ENCODE measurements at regions not wholly inside any gene's neighbourhood (a gene's known extent, or its start where the extent isn't known, plus 50 kb on each side); places are given as distances from the start of the nearest gene placed in this dataset.
A peak's percentile ranks its signal among the peaks of the same experiment; 100 is the strongest.
"Not testable (repeated sequence)": the region's sequence is repeated elsewhere in the genome, so short reads cannot be mapped to it uniquely, and the experiment has no call there.

- POLR2A ChIA-PET (ENCODE audit: low non-redundant PET): no interaction called here
- TF ChIP-seq CTCF (conservative IDR thresholded peaks at IDR 0.05; ENCODE audit: low read depth): no peak
- peak; percentile 25 for DNase-seq (ENCODE audit: low spot score)
- H3K27ac ChIP-seq: no peak overlapping the region
- CTCF ChIA-PET: no interaction called here
Observed at GRCh38 chr4:147110473-147111367, 165.1 kb upstream of the TTC29 start.

GRCh38 chr4:147112196-147112595 is 166.5 kb upstream of the TTC29 start:
- H3K27ac ChIP-seq; DNase-seq (ENCODE audit: low spot score); CTCF ChIA-PET; POLR2A ChIA-PET (ENCODE audit: low non-redundant PET): not testable (repeated sequence)

- no peak for DNase-seq (ENCODE audit: low spot score)
- TF ChIP-seq CTCF (conservative IDR thresholded peaks at IDR 0.05; ENCODE audit: low read depth): no peak
- ChIA-PET CTCF (interaction anchor here (0.7 kb wide), 1 partner anchor 637 kb away, joined by 3 read pairs; no protein-coding TSS in a partner anchor), POLR2A (ENCODE audit: low non-redundant PET) (no interaction called here)
- no peak overlapping the region for H3K27ac ChIP-seq
Observed at GRCh38 chr4:147117431-147117830, 171.8 kb upstream of the TTC29 start.

GRCh38 chr4:147118528-147118927 is 172.9 kb upstream of the TTC29 start:
- no peak for DNase-seq (ENCODE audit: low spot score)
- no peak overlapping the region for H3K27ac ChIP-seq
- ChIA-PET POLR2A (ENCODE audit: low non-redundant PET) (no interaction called here), CTCF (no interaction called here)
- no peak for TF ChIP-seq CTCF (conservative IDR thresholded peaks at IDR 0.05; ENCODE audit: low read depth)

- POLR2A ChIA-PET (ENCODE audit: low non-redundant PET): no interaction called here
Observed at GRCh38 chr4:147122685-147123084, 177.0 kb upstream of the TTC29 start.

GRCh38 chr4:147123146-147123545 is 177.5 kb upstream of the TTC29 start:
- DNase-seq (ENCODE audit: low spot score): no peak
- no peak for TF ChIP-seq CTCF (conservative IDR thresholded peaks at IDR 0.05; ENCODE audit: low read depth)
- POLR2A ChIA-PET (ENCODE audit: low non-redundant PET): no interaction called here
- H3K27ac ChIP-seq: no peak overlapping the region
- CTCF ChIA-PET: interaction anchor here (0.7 kb wide), 1 partner anchor 429 kb away, joined by 3 read pairs; no protein-coding TSS in a partner anchor

More at GRCh38 chr4:147122685-147123084, 177.0 kb upstream of the TTC29 start:
- no peak overlapping the region for H3K27ac ChIP-seq
- CTCF ChIA-PET: interaction anchor here (0.7 kb wide), 1 partner anchor 429 kb away, joined by 3 read pairs; no protein-coding TSS in a partner anchor
- no peak for DNase-seq (ENCODE audit: low spot score)
- no peak for TF ChIP-seq CTCF (conservative IDR thresholded peaks at IDR 0.05; ENCODE audit: low read depth)

GRCh38 chr4:147128787-147129186 is 183.1 kb upstream of the TTC29 start:
- ChIA-PET CTCF (no interaction called here), POLR2A (ENCODE audit: low non-redundant PET) (no interaction called here)
- no peak for DNase-seq (ENCODE audit: low spot score)
- TF ChIP-seq CTCF (conservative IDR thresholded peaks at IDR 0.05; ENCODE audit: low read depth): no peak
- H3K27ac ChIP-seq: no peak overlapping the region

Measured in RWPE1 (cell line).